GM12878 (cell line): ENCODE measurements at regions not wholly inside any gene's neighbourhood (a gene's known extent, or its start where the extent isn't known, plus 50 kb on each side); places are given as distances from the start of the nearest gene placed in this dataset.

Source experiments
- ATAC-seq: fragments of 200-7000 bp; cut with Tn5 transposase; 3 replicates; pipeline ENCODE4 v1.9.1; 2020; ENCODE audit warnings: mild to moderate bottlenecking, moderate library complexity
- BruUV-seq: library from RNA; stranded (reverse); fragments of 400-500 nt; replicated peaks from 2 replicates; lab custom pipeline; 2021; lab: Mats Ljungman, UMichigan
- CTCF ChIA-PET: fragments of 300-600 bp; sonication (Branson Sonifier 250); formaldehyde crosslinking; extraction: SDS; loops from one replicate; lab custom pipeline; 2021; ENCODE audit warnings: inconsistent platforms; lab: Yijun Ruan, JAX
- POLR2A ChIA-PET: fragments of 350-600 bp; formaldehyde crosslinking; extraction: SDS; loops from one replicate; lab custom pipeline; 2021; ENCODE audit warnings: inconsistent platforms; lab: Charles Lee
- RAD21 ChIA-PET: fragments of 300-600 bp; sonication (Branson Sonifier 250); formaldehyde crosslinking; loops from one replicate; lab custom pipeline; 2023; ENCODE audit warnings: antibody characterized with exemption; ENCODE audit not compliant: unreplicated experiment; lab: Charles Lee
- SMC1A ChIA-PET: fragments of 300-600 bp; sonication (Branson Sonifier 250); formaldehyde crosslinking; loops from one replicate; lab custom pipeline; 2023; ENCODE audit not compliant: unreplicated experiment, uncharacterized antibody; lab: Charles Lee
- DNase-seq: peaks from one replicate; pipeline ENCODE4 v3.0.0-alpha.2; 2011; ENCODE audit warnings: low read depth, low spot score
- FAIRE-seq: peaks from 3 replicates; lab custom pipeline; 2011; peaks lifted over from hg19 to GRCh38; lab: Jason Lieb, UNC
- H2AFZ ChIP-seq: 2 replicates; pipeline ENCODE4 v1.6.0; 2011; ENCODE audit warnings: low read depth, low read length, control low read depth; ENCODE audit not compliant: control insufficient read depth
- H3K27ac ChIP-seq: 2 replicates; pipeline ENCODE4 v1.5.1; 2011; ENCODE audit warnings: control low read depth; ENCODE audit not compliant: control insufficient read depth, insufficient read depth
- H3K27me3 ChIP-seq, 2 experiments: replicated peaks in 1 of 2; 2 replicates each; pipeline versions ENCODE4 v1.6.0 to v1.6.1; 2011; ENCODE audit warnings: low read length in 1 of 2; ENCODE audit not compliant: control insufficient read depth in 2 of 2, insufficient read depth in 2 of 2
- H3K36me3 ChIP-seq, 2 experiments: 2 replicates each; pipeline ENCODE4 v1.5.1; 2011; ENCODE audit warnings: low read length in 1 of 2; ENCODE audit not compliant: control insufficient read depth in 2 of 2, insufficient read depth in 2 of 2
- H3K4me1 ChIP-seq: 2 replicates; pipeline ENCODE4 v1.6.1; 2011; ENCODE audit warnings: mild to moderate bottlenecking, low read length, moderate library complexity, mixed read lengths; ENCODE audit not compliant: control insufficient read depth, insufficient read depth
- H3K4me2 ChIP-seq: 2 replicates; pipeline ENCODE4 v1.6.0; 2011; ENCODE audit warnings: control low read depth; ENCODE audit not compliant: control insufficient read depth, insufficient read depth
- H3K4me3 ChIP-seq: fragments of 200-600 bp; sonication (generic); 2 replicates; pipeline ENCODE4 v1.5.1; 2016
- H3K79me2 ChIP-seq: 2 replicates; pipeline ENCODE4 v1.6.0; 2011; ENCODE audit warnings: low read length; ENCODE audit not compliant: control insufficient read depth, insufficient read depth
- H3K9ac ChIP-seq: 2 replicates; pipeline ENCODE4 v1.8.0; 2011; ENCODE audit warnings: low read length, control low read depth, mixed read lengths; ENCODE audit not compliant: control insufficient read depth, insufficient read depth
- H3K9me3 ChIP-seq: replicated peaks from 3 replicates; pipeline ENCODE4 v1.5.1; 2011; ENCODE audit warnings: mild to moderate bottlenecking, low read length; ENCODE audit not compliant: control insufficient read depth, insufficient read depth
- H4K20me1 ChIP-seq: 2 replicates; pipeline ENCODE4 v1.6.0; 2011; ENCODE audit not compliant: control insufficient read depth, insufficient read depth
- E2F8 ChIP-seq: fragments of 450-650 bp; IDR thresholded peaks from 2 replicates; pipeline ENCODE4 v1.6.1; 2018; ENCODE audit warnings: mild to moderate bottlenecking, low read depth, moderate library complexity; ENCODE audit not compliant: partially characterized antibody
- E4F1 ChIP-seq: fragments of 450-650 bp; IDR thresholded peaks from 2 replicates; pipeline ENCODE4 v1.6.1; 2018; ENCODE audit warnings: borderline replicate concordance, mild to moderate bottlenecking; ENCODE audit not compliant: partially characterized antibody
- HSF1 ChIP-seq: fragments of 150-350 bp; IDR thresholded peaks from 2 replicates; pipeline ENCODE4 v1.6.1; 2014; ENCODE audit warnings: mild to moderate bottlenecking, low read depth, low read length
- NR2C2 ChIP-seq: IDR thresholded peaks from 2 replicates; pipeline ENCODE4 v1.6.1; 2011; ENCODE audit warnings: borderline replicate concordance, low read depth; ENCODE audit not compliant: control insufficient read depth, insufficient read length
- PAX8 ChIP-seq: fragments of 450-650 bp; IDR thresholded peaks from 2 replicates; pipeline ENCODE4 v1.6.1; 2017; ENCODE audit warnings: mild to moderate bottlenecking, moderate library complexity
- RBBP5 ChIP-seq: fragments of 200-600 bp; sonication (generic); conservative IDR thresholded peaks from 2 replicates; pipeline ENCODE4 v1.6.1; 2016
- USF1 ChIP-seq: IDR thresholded peaks from 2 replicates; pipeline ENCODE4 v1.6.1; 2011; ENCODE audit warnings: borderline replicate concordance, low read depth, mild to moderate bottlenecking, moderate library complexity, mixed read lengths, low read length; ENCODE audit not compliant: insufficient read depth; ENCODE audit errors: extremely low read length
- WGBS: methylation state at CpG from one replicate; pipeline ENCODE4 v1.1.6; 2016; ENCODE audit warnings: low lambda C conversion rate; ENCODE audit not compliant: insufficient replicate concordance, insufficient coverage; ENCODE audit errors: missing lambda C conversion rate; 5-methylcytosine and 5-hydroxymethylcytosine counted together
- in situ Hi-C: fragments of 300-500 bp; cut with MboI; formaldehyde crosslinking; loops from 9 replicates; pipeline ENCODE4 v1.14.3; 2018; ENCODE audit warnings: mixed read lengths
- intact Hi-C: fragments of 100-400 bp; cut with micrococcal nuclease; formaldehyde crosslinking; loops from one replicate; pipeline ENCODE4 v1.14.2; 2022; ENCODE audit not compliant: unreplicated experiment

- no peaks in the 10 kb centered on the region for H3K9me3 ChIP-seq
- H4K20me1 ChIP-seq: no peaks in the 10 kb centered on the region
- DNase-seq (no peak), FAIRE-seq (no peak), ATAC-seq (no peak)
- SMC1A ChIA-PET: interaction anchor here (0.9 to 2.0 kb wide), 4 partner anchors 9 to 91 kb away, joined by 3 to 6 read pairs (median 4); no protein-coding TSS in a partner anchor
- POLR2A ChIA-PET: no interaction called here
- H3K4me1 ChIP-seq: no peaks in the 10 kb centered on the region
- no peak overlapping the region for H3K9ac ChIP-seq
- no peak overlapping the region for H2AFZ ChIP-seq
- H3K27me3 ChIP-seq: no peaks in the 10 kb centered on the region
- RAD21 ChIA-PET: no interaction called here
- CTCF ChIA-PET: no interaction called here
- no peaks in the 10 kb centered on the region for H3K79me2 ChIP-seq
- H3K4me3 ChIP-seq: no peak overlapping the region
- no peak overlapping the region for H3K27ac ChIP-seq
- WGBS: 0% methylated on average over 1 of the region's 1 CpG
- no peaks in the 10 kb centered on the region for H3K36me3 ChIP-seq
- in situ Hi-C loops: no loop called here
- BruUV-seq: no TSS peak
- H3K4me2 ChIP-seq: no peak overlapping the region
- TF ChIP-seq RBBP5: no peak
- intact Hi-C loops: no loop called here
Observed at GRCh38 chr7:83851551-83851950, 202.6 kb upstream of the SEMA3E start.

- in situ Hi-C loops: no loop called here
- no peak overlapping the region for H3K27ac ChIP-seq
- no peak for FAIRE-seq
- TF ChIP-seq HSF1 (no peak), PAX8 (no peak), USF1 (no peak), NR2C2 (no peak), E4F1 (no peak), E2F8 (no peak)
Observed at GRCh38 chr7:83850941-83851340, 202.0 kb upstream of the SEMA3E start.

More at GRCh38 chr7:83850941-83851340, 202.0 kb upstream of the SEMA3E start:
- H3K9ac ChIP-seq: no peak overlapping the region
- POLR2A ChIA-PET: interaction anchor here (1.2 kb wide), 1 partner anchor 13 kb away, joined by 3 read pairs; no protein-coding TSS in a partner anchor
- RAD21 ChIA-PET: interaction anchor here (0.6 to 1.1 kb wide), 2 partner anchors 32 to 89 kb away, joined by 3 read pairs; no protein-coding TSS in a partner anchor
- ATAC-seq (no peak), DNase-seq (no peak)
- SMC1A ChIA-PET: interaction anchor here (0.7 to 1.7 kb wide), 4 partner anchors 13 to 56 kb away, joined by 3 to 7 read pairs (median 4); no protein-coding TSS in a partner anchor
- no peak overlapping the region for H3K4me2 ChIP-seq
- no TSS peak for BruUV-seq
- H3K9me3 ChIP-seq: no peaks in the 10 kb centered on the region
- intact Hi-C loops: no loop called here
- H2AFZ ChIP-seq: no peak overlapping the region
- no peaks in the 10 kb centered on the region for H3K36me3 ChIP-seq
- H3K79me2 ChIP-seq: no peaks in the 10 kb centered on the region
- H3K4me1 ChIP-seq: no peaks in the 10 kb centered on the region
- H3K4me3 ChIP-seq: no peak overlapping the region
- no peaks in the 10 kb centered on the region for H3K27me3 ChIP-seq
- H4K20me1 ChIP-seq: no peaks in the 10 kb centered on the region
- CTCF ChIA-PET: interaction anchor here (0.5 to 1.3 kb wide), 4 partner anchors 15 to 892 kb away, joined by 3 to 4 read pairs (median 3); no protein-coding TSS in a partner anchor
